ENCODE measurements at regions not wholly inside any gene's neighbourhood (a gene's known extent, or its start where the extent isn't known, plus 50 kb on each side); places are given as distances from the start of the nearest gene placed in this dataset.

DNA sequence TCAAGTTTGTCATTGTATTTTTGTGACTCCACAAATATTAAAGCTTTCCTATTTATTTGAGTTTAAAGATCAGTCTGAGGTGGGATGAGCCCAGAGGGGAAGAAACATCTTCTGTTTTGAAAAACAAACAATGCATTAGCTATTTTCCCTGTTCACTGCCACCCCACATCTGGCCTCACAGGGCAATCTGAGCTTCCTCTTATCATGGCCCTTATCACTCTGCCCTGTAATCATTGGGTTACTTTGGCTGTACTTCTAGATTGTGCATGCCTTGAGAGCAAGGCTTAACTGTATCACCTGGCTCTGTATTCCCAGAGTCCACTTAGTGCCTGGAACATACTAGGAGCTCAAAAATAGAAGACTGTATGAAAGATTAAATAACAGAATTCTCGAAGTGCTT, 241.6 kb upstream of the NT5C1B start:
- TF ChIP-seq POLR2A (IDR thresholded peaks at IDR 0.05) (no peak), POLR2AphosphoS5 (IDR thresholded peaks at IDR 0.05) (no peak), EP300 (IDR thresholded peaks at IDR 0.05) (no peak)
- TF ChIP-seq, protein P1, sequence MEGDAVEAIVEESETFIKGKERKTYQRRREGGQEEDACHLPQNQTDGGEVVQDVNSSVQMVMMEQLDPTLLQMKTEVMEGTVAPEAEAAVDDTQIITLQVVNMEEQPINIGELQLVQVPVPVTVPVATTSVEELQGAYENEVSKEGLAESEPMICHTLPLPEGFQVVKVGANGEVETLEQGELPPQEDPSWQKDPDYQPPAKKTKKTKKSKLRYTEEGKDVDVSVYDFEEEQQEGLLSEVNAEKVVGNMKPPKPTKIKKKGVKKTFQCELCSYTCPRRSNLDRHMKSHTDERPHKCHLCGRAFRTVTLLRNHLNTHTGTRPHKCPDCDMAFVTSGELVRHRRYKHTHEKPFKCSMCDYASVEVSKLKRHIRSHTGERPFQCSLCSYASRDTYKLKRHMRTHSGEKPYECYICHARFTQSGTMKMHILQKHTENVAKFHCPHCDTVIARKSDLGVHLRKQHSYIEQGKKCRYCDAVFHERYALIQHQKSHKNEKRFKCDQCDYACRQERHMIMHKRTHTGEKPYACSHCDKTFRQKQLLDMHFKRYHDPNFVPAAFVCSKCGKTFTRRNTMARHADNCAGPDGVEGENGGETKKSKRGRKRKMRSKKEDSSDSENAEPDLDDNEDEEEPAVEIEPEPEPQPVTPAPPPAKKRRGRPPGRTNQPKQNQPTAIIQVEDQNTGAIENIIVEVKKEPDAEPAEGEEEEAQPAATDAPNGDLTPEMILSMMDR (IDR thresholded peaks at IDR 0.05), result no peak

Measured in gastroesophageal sphincter (tissue), 3 donors.